H1 (cell line): ENCODE measurements at regions not wholly inside any gene's neighbourhood (a gene's known extent, or its start where the extent isn't known, plus 50 kb on each side); places are given as distances from the start of the nearest gene placed in this dataset.

Experiments
- CTCF ChIA-PET: fragments of 300-600 bp; sonication (Branson Sonifier 250); formaldehyde crosslinking; loops from one replicate; lab custom pipeline; 2021; ENCODE audit not compliant: partially characterized antibody; lab: Charles Lee
- POLR2A ChIA-PET: fragments of 300-600 bp; sonication (Branson Sonifier 250); formaldehyde crosslinking; loops from one replicate; lab custom pipeline; 2021; ENCODE audit warnings: inconsistent platforms; ENCODE audit not compliant: partially characterized antibody; lab: Charles Lee
- DNase-seq, 2 experiments: peaks; one replicate each; pipeline versions ENCODE4 v3.0.0 to v3.0.0-alpha.2; 2010 to 2022; ENCODE audit warnings: low spot score in 2 of 2, low read depth in 1 of 2, mixed read lengths in 1 of 2
- FAIRE-seq: peaks from 2 replicates; lab custom pipeline; 2011; peaks lifted over from hg19 to GRCh38; lab: Jason Lieb, UNC
- H2AFZ ChIP-seq: 2 replicates; pipeline ENCODE4 v1.8.1; 2012; ENCODE audit warnings: low read length, inconsistent platforms
- H2AK5ac ChIP-seq: 2 replicates; pipeline ENCODE4 v1.6.1; 2013; ENCODE audit warnings: low read depth, low read length
- H2BK120ac ChIP-seq: replicated peaks from 2 replicates; pipeline ENCODE3; 2013; ENCODE audit warnings: low read depth, low read length, inconsistent platforms
- H2BK12ac ChIP-seq: 2 replicates; pipeline ENCODE4 v1.6.1; 2013; ENCODE audit warnings: low read depth, low read length
- H2BK15ac ChIP-seq: 2 replicates; pipeline ENCODE4 v1.6.1; 2013; ENCODE audit warnings: low read length
- H2BK20ac ChIP-seq: 2 replicates; pipeline ENCODE4 v1.6.1; 2013; ENCODE audit warnings: low read length
- H2BK5ac ChIP-seq: 2 replicates; pipeline ENCODE4 v1.6.1; 2013; ENCODE audit warnings: low read depth, low read length
- H3K14ac ChIP-seq: 2 replicates; pipeline ENCODE4 v1.6.1; 2013; ENCODE audit warnings: inconsistent platforms; ENCODE audit not compliant: insufficient read length
- H3K18ac ChIP-seq: 2 replicates; pipeline ENCODE4 v1.6.1; 2013; ENCODE audit warnings: low read length; ENCODE audit errors: extremely low read depth
- H3K23ac ChIP-seq: 2 replicates; pipeline ENCODE4 v1.6.1; 2013; ENCODE audit warnings: inconsistent platforms; ENCODE audit not compliant: insufficient read length
- H3K23me2 ChIP-seq: 2 replicates; pipeline ENCODE4 v1.6.1; 2013; ENCODE audit warnings: low read depth, low read length
- H3K27ac ChIP-seq: 2 replicates; pipeline ENCODE4 v1.6.1; 2011; ENCODE audit warnings: low read depth, low read length, inconsistent platforms
- H3K27me3 ChIP-seq, 4 experiments: replicated peaks in 1 of 4; 1 replicate in 1 of 4; 2 replicates in 3 of 4; pipeline versions ENCODE4 v1.6.1 to v1.8.1; 2011 to 2013; ENCODE audit warnings: low read length in 3 of 4, mild to moderate bottlenecking in 3 of 4, inconsistent platforms in 2 of 4, mixed read lengths in 2 of 4, moderate library complexity in 1 of 4; ENCODE audit not compliant: control insufficient read depth in 3 of 4, insufficient read depth in 3 of 4; ENCODE audit errors: extremely low read depth in 1 of 4
- H3K36me3 ChIP-seq, 4 experiments: 2 replicates each; pipeline versions ENCODE4 v1.6.1 to v1.8.1; 2011 to 2013; ENCODE audit warnings: mild to moderate bottlenecking in 4 of 4, low read length in 3 of 4, moderate library complexity in 2 of 4, control low read depth in 1 of 4, inconsistent platforms in 1 of 4; ENCODE audit not compliant: insufficient read depth in 4 of 4, control insufficient read depth in 2 of 4
- H3K4ac ChIP-seq: replicated peaks from 2 replicates; pipeline ENCODE3; 2013; ENCODE audit warnings: low read length, low read depth, mixed read lengths, inconsistent platforms; ENCODE audit not compliant: insufficient read length
- H3K4me1 ChIP-seq, 4 experiments: replicated peaks in 1 of 4; 1 replicate in 1 of 4; 2 replicates in 3 of 4; pipeline versions ENCODE4 v1.6.1 to v1.8.1; 2011 to 2013; ENCODE audit warnings: low read length in 3 of 4, inconsistent platforms in 2 of 4, mixed read lengths in 1 of 4; ENCODE audit not compliant: insufficient read depth in 4 of 4, control insufficient read depth in 3 of 4
- H3K4me2 ChIP-seq, 2 experiments: 2 replicates each; pipeline versions ENCODE4 v1.6.1 to v1.8.1; 2011 to 2013; ENCODE audit warnings: low read depth in 2 of 2, low read length in 2 of 2, control low read depth in 1 of 2, inconsistent platforms in 1 of 2, mild to moderate bottlenecking in 1 of 2; ENCODE audit not compliant: insufficient read depth in 1 of 2
- H3K4me3 ChIP-seq, 4 experiments: fragments of 200-600, 300-600 bp in 1 of 4; sonication (generic), shearing (Covaris generic), sonication (Bioruptor Twin) in 1 of 4; 2 replicates each; pipeline versions ENCODE4 v1.5.1 to v1.8.1; 2011 to 2016; ENCODE audit warnings: low read length in 4 of 4, low read depth in 3 of 4, control low read depth in 2 of 4, inconsistent platforms in 2 of 4, mild to moderate bottlenecking in 2 of 4, mixed read lengths in 1 of 4, moderate library complexity in 1 of 4; ENCODE audit not compliant: insufficient read depth in 2 of 4; ENCODE audit errors: extremely low read depth in 1 of 4
- H3K56ac ChIP-seq: replicated peaks from 2 replicates; pipeline ENCODE3; 2013; ENCODE audit warnings: low read depth, mild to moderate bottlenecking, mixed read lengths, low read length, inconsistent platforms; ENCODE audit not compliant: insufficient read length
- H3K79me1 ChIP-seq: 2 replicates; pipeline ENCODE4 v1.6.1; 2013; ENCODE audit warnings: low read depth, low read length, control low read depth
- H3K79me2 ChIP-seq, 2 experiments: 2 replicates each; pipeline versions ENCODE4 v1.6.1 to v1.8.1; 2012 to 2013; ENCODE audit warnings: low read length in 2 of 2, mild to moderate bottlenecking in 2 of 2, inconsistent platforms in 1 of 2; ENCODE audit not compliant: insufficient read depth in 2 of 2, control insufficient read depth in 1 of 2
- H3K9ac ChIP-seq, 4 experiments: replicated peaks in 1 of 4; 1 replicate in 1 of 4; 2 replicates in 3 of 4; pipeline versions ENCODE4 v1.6.1 to v1.8.1; 2011 to 2013; ENCODE audit warnings: low read depth in 3 of 4, low read length in 3 of 4, control low read depth in 2 of 4, mild to moderate bottlenecking in 2 of 4, moderate library complexity in 2 of 4, inconsistent platforms in 1 of 4; ENCODE audit errors: extremely low read depth in 1 of 4
- H3K9me3 ChIP-seq, 2 experiments: 2 replicates each; pipeline versions ENCODE4 v1.6.1 to v1.8.1; 2012 to 2013; ENCODE audit warnings: mild to moderate bottlenecking in 2 of 2, moderate library complexity in 2 of 2, control low read depth in 1 of 2, inconsistent platforms in 1 of 2, low read depth in 1 of 2, low read length in 1 of 2, mixed read lengths in 1 of 2; ENCODE audit not compliant: insufficient read depth in 2 of 2
- H4K20me1 ChIP-seq, 2 experiments: replicated peaks in 1 of 2; 2 replicates each; pipeline versions ENCODE3 to v1.8.1; 2011 to 2013; ENCODE audit warnings: inconsistent platforms in 2 of 2, low read length in 2 of 2, mild to moderate bottlenecking in 1 of 2; ENCODE audit not compliant: insufficient read depth in 2 of 2, control insufficient read depth in 1 of 2
- H4K5ac ChIP-seq: 2 replicates; pipeline ENCODE4 v1.6.1; 2013; ENCODE audit warnings: low read length, low read depth, mixed read lengths, inconsistent platforms; ENCODE audit not compliant: insufficient read length
- H4K8ac ChIP-seq: 2 replicates; pipeline ENCODE4 v1.8.0; 2013; ENCODE audit warnings: mild to moderate bottlenecking, moderate library complexity, low read length, inconsistent platforms; ENCODE audit not compliant: insufficient read depth; ENCODE audit errors: extremely low read depth
- H4K91ac ChIP-seq: replicated peaks from 2 replicates; pipeline ENCODE3; 2013; ENCODE audit warnings: low read length, mixed read lengths, inconsistent platforms; ENCODE audit not compliant: insufficient read length
- CHD1 ChIP-seq: IDR thresholded peaks from 2 replicates; pipeline ENCODE4 v1.6.1; 2012; ENCODE audit warnings: low read depth, low read length, improper control_type of control experiment
- EP300 ChIP-seq, 2 experiments: IDR thresholded peaks; 1 replicate in 1 of 2; 2 replicates in 1 of 2; pipeline ENCODE4 v1.6.1; 2011 to 2012; ENCODE audit warnings: low read depth in 2 of 2, low read length in 2 of 2, mild to moderate bottlenecking in 2 of 2, borderline replicate concordance in 1 of 2, inconsistent platforms in 1 of 2, moderate library complexity in 1 of 2
- JUND ChIP-seq: IDR thresholded peaks from 2 replicates; pipeline ENCODE4 v1.6.1; 2011; ENCODE audit warnings: mild to moderate bottlenecking, improper control_type of control experiment, low read length
- NRF1 ChIP-seq: IDR thresholded peaks from 2 replicates; pipeline ENCODE4 v1.6.1; 2011; ENCODE audit warnings: mild to moderate bottlenecking, low read depth, low read length, improper control_type of control experiment
- PHF8 ChIP-seq: fragments of 200-600 bp; sonication (generic); conservative IDR thresholded peaks from 2 replicates; pipeline ENCODE4 v1.7.1; 2012; ENCODE audit warnings: low read depth, mild to moderate bottlenecking, inconsistent platforms, low read length, moderate library complexity
- POLR2AphosphoS5 ChIP-seq: IDR thresholded peaks from 2 replicates; pipeline ENCODE4 v1.6.1; 2011; ENCODE audit warnings: low read depth, low read length
- SAP30 ChIP-seq: fragments of 300-600 bp; sonication (generic); IDR thresholded peaks from 2 replicates; pipeline ENCODE4 v1.7.1; 2012; ENCODE audit warnings: low read length, moderate library complexity, mild to moderate bottlenecking, inconsistent platforms; ENCODE audit not compliant: insufficient read depth, insufficient replicate concordance
- USF2 ChIP-seq: IDR thresholded peaks from 2 replicates; pipeline ENCODE4 v1.6.1; 2011; ENCODE audit warnings: low read length, improper control_type of control experiment
- WGBS, 2 experiments: shearing (Covaris generic) in 1 of 2; methylation state at CpG; one replicate each; pipeline versions ENCODE4 v1.1.6 to v1.1.7; 2013 to 2015; ENCODE audit warnings: low lambda C conversion rate in 2 of 2, mixed read lengths in 2 of 2, inconsistent platforms in 1 of 2, low coverage in 1 of 2, missing lambda C conversion rate in 1 of 2; ENCODE audit not compliant: insufficient replicate concordance in 2 of 2, insufficient coverage in 1 of 2, insufficient read length in 1 of 2; ENCODE audit errors: extremely low coverage in 1 of 2, missing lambda C conversion rate in 1 of 2; 5-methylcytosine and 5-hydroxymethylcytosine counted together
- TF ChIP-seq, protein P1 (sequence below): IDR thresholded peaks from 2 replicates; pipeline ENCODE4 v1.6.1; 2012; ENCODE audit warnings: inconsistent platforms

GRCh38 chr1:199272628-199273086 is 633.8 kb downstream of the PTPRC start:
- WGBS, 2 experiments: 70% methylated on average over 3 of the region's 3 CpGs; no CpG with 5 or more reads in 1 of the 2 experiments
- Histone ChIP-seq H4K5ac (no peak overlapping the region), H2BK120ac (no peak overlapping the region), H3K27ac (no peak overlapping the region), H3K4ac (no peak overlapping the region), H3K9ac (no peak overlapping the region), H4K8ac (no peak overlapping the region), H2BK5ac (no peak overlapping the region), H3K9me3 (no peaks in the 10 kb centered on the region), H3K79me2 (no peaks in the 10 kb centered on the region), H3K4me1 (peaks cover 2 to 4% (median 3%) of the 10 kb centered on the region in 4 experiments; a peak in 3 of 7 replicates), H3K4me3 (no peak overlapping the region), H2AK5ac (no peak overlapping the region), H2BK15ac (no peak overlapping the region), H2BK12ac (no peak overlapping the region), H3K56ac (no peak overlapping the region), H3K27me3 (no peaks in the 10 kb centered on the region), H3K14ac (no peak overlapping the region), H3K79me1 (no peaks in the 10 kb centered on the region), H4K91ac (no peak overlapping the region), H2AFZ (no peak overlapping the region), H3K18ac (no peak overlapping the region), H3K36me3 (no peaks in the 10 kb centered on the region), H3K23ac (no peak overlapping the region), H4K20me1 (no peaks in the 10 kb centered on the region), H3K23me2 (no peaks in the 10 kb centered on the region), H3K4me2 (no peak overlapping the region), H2BK20ac (no peak overlapping the region)
- TF ChIP-seq EP300 (IDR thresholded peaks at IDR 0.05; ENCODE audit: borderline replicate concordance in 1 of 2, low read depth in 2 of 2, low read length in 2 of 2) (0 out of 3 replicates have a peak, but pooled peaks of 1 of the 2 experiments have one; percentile 5), SAP30 (no peak), NRF1 (no peak), POLR2AphosphoS5 (no peak), JUND (peak; percentile 59), USF2 (no peak), PHF8 (no peak), CHD1 (no peak)
- TF ChIP-seq, protein P1, sequence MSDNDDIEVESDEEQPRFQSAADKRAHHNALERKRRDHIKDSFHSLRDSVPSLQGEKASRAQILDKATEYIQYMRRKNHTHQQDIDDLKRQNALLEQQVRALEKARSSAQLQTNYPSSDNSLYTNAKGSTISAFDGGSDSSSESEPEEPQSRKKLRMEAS: no peak
- ChIA-PET CTCF (interaction anchor here (1.8 kb wide), 1 partner anchor 159 kb away, joined by 9 read pairs; no protein-coding TSS in a partner anchor), POLR2A (no interaction called here)
- DNase-seq (peak in 1 of 2 experiments; percentile 13), FAIRE-seq (no peak)
